ENCODE measurements at regions not wholly inside any gene's neighbourhood (a gene's known extent, or its start where the extent isn't known, plus 50 kb on each side); places are given as distances from the start of the nearest gene placed in this dataset.

DNA sequence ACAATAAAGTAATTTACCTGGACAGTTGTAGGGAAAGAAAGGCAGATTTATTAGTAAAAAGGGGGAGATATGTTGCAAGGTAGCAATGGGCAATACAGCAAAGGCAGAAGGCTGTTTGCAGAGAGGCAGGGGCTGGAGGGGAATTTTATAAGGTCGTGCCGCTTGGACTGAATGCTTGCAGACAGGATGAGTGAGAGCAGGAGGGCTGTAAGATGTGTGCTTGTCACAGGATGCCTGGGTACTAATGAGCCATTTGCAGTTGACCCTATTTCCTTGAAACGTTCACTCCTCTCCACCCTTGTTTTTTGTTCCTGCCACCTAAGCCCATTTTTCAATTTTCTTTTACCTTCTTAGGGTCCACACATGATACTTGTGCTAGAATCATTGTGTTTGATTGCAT is 214.7 kb downstream of the TRAM1L1 start:
- DNase-seq, result no peak

DNA sequence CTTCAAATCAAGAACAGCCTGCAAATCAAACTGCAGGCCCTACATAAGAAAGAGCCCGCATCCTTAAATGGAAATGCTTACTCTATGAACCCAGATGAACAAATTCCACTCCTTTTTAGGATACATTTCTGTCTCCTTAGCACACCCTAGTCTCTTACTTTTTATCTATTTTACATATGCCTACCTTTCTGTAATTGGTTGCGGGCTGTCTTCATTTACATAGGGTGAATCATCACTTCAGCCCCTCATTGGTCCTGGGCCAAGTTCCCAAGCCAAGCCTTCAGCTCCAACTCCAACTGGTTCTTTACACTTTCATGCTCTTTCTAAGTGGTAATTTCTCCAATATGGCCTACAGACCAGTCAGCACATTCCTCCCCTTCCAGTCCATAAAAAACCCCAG is 219.3 kb downstream of the TRAM1L1 start:
- no peak for DNase-seq

DNA sequence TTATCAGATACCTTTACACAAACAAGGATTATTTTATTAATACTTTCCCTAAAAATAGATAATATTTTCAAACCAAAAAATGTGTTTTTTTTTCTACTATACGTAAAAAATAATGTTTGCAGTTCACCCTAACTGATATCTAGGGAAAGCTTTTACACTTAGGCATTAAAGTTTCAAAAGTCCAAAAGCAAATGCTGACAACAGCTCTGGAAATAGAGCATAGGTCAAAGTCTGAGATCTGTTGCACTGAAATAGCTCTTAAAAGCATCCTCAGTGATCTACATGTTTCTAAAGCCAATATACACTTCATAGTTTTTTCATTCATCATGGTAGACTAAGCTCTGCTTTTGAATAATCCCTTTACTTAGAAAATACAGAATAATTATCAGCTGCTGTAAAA is 222.8 kb downstream of the TRAM1L1 start:
- DNase-seq, result no peak

DNA sequence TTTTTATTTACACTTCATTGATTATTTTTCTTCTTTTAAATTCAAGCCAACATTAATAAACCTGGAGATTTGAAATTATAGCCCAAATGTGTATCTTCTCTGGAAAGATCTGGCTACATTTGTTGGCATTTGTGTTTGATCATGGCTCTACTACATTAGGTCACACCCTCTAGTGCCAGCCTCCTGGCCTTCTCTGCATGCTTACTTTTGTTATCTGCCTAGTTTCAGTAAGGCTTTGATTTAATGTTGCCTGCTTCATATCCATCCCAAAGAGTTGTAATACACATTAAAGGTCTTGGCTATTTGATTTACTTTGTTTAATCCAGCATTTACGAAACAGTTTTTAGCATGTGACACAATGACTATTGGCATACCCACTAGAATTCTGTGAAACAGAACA is 224.5 kb downstream of the TRAM1L1 start:
- no peak for DNase-seq

DNA sequence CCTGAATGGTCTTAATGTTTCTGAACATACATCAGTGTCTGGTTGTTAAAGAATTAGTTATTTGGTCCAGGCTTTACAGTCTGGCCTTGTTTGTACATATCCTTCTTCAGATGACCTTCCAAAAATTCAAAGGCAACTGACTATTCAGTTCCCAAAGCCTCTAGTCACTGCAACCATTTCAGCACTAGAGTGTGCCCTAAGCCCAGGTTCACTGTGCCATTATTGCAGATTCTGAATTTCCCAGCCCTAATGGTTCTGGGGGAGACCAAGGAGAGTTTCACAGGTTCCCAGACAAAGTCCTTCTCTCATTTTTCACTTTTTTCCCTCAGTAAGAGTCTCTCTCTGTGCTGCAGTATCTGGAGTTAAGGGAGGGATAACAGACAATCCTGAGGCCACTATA is 235.8 kb downstream of the TRAM1L1 start:
- no peak for DNase-seq

DNA sequence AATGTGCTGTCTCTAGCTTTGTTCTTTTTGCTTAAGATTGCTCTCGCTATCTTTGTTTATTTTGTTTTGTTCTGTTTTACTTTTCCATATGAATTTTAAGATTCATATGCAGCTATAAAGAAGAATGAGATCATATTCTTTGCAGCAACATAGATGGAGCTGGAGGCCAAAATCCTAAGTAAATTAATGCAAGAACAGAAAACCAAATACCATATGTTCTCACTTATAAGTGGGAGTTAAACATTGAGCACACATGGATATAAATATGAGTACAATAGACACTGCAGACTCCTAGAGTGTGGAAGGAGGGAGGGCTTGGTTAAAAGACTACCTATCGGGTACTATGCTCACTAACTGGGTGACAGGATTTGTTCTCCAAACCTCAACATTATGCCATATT is 237.8 kb downstream of the TRAM1L1 start:
- no peak for DNase-seq

DNA sequence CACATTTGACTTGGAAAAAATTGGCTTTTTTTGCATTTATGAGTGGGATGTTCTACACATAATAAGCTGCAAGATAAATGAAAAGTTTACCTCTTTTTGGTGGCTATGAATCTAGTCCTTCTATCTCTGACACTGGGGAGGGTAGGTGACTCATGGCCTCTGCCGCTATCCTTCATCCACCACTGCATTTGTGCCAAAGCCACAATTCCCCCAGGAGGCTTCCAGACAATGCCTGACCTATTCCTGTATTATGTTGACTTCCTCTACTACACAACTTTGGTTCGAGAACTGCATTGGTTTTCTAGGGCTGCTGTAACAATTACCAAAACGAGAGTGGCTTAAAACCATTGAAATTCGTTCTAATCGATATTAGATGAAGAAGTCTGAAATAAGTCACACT is 245.6 kb downstream of the TRAM1L1 start:
- DNase-seq, result no peak

DNA sequence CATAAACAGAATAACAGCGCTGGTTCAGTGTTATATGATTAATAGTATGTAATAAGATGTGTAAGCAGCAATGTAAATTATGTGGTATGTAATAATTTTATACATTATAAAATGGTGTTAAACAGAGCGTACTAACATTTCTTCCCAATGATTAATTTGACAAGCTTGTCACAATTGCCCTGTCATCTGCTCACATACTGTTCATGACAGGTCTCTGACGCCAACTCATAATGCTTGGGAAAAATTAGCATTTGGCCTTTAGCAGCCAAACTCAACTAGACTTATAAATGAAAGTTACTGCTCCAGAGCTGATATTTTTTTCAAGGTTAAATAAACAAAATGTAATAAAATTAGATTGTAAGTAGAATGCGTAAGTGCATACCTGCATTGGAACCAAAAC is 246.8 kb downstream of the TRAM1L1 start:
- DNase-seq, result no peak

DNA sequence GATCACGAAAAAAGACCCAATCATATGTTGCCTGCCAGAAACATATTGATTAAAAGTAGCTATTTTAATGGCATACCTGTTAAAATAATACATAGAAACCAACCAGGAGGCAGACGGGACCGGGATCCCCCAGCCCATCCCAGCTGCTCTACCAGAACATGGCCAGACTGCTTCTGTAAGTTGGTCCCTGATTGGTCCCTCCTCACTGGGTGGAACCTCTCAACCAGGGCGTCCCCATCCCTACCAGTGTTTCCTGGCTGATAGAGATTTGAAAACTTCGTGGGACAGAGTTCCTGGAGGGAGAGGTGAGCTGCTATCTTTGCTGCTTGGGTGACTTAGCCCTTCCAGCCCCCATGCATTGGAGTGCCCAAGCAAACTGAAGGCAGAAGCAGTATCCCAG is 256.2 kb downstream of the TRAM1L1 start:
- no peak for DNase-seq

DNA sequence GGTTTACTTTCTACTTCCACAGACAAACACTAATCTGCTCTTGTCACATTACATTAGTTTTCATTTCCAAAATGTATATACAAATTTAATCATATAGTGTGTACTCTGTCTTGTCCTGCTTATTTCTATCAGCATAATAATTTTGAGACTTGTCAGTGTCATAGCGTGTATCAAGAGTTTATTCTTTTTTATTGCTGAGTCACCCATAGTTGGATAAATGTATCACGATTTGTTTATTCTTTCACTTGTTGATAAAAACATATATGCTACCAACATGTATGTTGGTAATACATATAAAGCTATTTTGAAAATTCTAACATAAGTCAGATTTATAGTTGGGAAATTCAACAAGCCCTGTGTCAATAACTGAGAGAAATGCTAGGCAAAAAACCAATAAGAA is 261.2 kb downstream of the TRAM1L1 start:
- no peak for DNase-seq

DNA sequence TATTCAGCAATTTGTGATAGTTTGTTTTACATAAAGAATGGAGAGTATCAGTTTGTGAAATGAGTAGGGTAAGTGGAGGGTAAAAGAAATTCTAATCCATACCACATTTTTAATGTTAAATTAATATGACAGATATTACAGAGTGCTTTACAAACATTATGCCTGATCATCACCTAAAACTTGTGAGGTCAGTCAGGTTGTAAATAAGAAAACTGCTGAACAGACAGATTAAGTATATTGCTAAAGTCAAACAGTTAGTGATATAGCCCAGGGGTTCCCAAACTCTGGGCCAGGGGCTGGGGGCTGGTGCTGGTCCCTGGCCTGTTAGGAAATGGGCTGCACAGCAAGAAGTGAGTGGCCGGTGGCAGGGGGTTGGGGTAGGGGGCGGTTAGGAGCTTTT is 273.6 kb downstream of the TRAM1L1 start:
- DNase-seq, result no peak

DNA sequence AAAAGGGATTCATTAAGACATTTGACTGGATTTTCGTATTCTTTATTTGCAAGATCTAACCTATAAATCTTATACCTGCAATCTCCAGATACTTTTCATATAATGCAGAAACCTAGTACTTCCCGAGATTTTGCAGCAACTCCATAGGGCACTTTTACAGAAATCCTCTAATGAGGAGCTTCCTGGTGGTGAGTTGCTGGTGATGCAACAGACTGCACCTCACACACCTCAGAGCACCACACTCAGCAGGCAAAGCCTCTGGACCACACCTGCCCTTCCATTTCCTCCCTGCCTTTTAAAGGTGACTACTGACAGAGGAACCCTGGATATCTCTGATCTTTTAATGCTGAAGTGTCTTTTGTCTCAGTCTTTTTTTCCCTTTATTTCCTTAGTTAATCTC is 289.4 kb downstream of the TRAM1L1 start:
- no peak for DNase-seq

DNA sequence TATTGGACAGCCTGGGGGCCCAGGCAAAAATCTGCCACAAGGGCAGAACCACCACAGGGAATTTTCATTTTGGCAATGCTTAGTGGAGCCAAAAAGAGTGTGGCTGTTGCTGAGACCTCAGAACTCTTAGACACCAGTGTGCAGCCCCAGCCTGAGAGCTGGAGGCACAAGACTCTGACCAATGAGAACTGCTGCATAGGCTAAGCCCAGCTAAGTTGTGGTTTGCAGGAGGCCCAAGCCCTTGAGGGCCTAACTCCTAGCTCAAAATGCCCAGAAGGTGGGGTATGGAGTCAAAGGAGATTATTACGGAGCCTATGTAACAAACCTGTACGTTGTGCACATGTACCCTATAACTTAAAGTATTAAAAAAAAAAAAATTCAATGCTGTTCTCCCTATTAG is 296.7 kb downstream of the TRAM1L1 start:
- DNase-seq, result no peak

DNA sequence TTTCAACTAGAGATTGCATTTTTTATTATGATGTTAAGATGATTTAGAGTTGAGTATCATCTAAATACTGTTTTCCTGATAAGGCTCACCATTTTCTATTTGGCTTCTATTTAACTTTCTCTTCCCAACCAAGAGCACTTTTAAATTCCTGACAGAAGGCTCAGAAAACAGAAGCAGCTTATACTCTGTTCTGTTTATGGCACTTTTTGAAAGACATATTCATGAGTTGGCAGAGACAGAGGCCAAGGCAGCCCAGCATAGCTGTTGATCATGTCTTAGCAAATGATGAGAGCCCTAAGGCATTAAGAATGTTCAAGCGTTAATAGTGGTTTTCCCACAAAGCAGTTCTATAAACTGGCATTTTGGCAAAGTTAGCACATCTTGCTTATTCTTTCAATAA is 330.3 kb downstream of the TRAM1L1 start:
- DNase-seq, result no peak

DNA sequence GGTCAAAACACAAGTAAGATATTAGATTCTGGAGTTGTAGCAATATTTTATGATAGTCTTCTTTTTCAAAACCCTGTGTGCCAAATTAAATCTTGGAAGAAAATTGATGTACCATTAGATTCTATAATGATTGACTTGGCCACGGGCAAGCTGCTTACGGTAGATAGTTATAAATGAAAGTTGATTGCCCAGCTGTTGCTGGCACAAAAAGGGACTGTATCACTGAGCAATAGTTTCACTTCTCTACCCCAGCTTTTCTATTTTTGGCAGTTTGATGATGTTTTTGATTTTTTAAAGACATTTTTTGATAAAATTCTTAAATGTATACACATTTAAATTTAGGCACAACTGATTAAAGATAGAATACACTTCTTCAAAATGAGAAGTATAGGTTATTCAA is 333.3 kb downstream of the TRAM1L1 start:
- no peak for DNase-seq

DNA sequence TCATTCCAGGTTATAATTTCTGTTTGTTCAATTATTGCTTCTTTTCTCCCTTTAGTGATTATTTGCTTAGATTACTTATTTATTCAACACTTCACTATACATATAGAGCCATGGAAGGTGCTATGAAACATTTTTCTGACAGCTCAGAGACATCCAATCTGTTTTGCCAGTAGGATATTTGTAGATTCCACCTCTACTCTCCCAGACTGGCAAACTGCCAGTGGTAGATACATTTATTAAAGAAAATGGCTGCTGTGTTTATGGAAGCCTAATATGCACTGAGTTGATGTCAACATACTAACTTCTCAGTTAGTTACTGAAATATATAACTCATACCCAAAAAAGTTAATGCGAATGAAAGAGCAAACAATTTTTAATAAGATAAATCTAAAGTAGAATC is 348.6 kb downstream of the TRAM1L1 start:
- no peak for DNase-seq

DNA sequence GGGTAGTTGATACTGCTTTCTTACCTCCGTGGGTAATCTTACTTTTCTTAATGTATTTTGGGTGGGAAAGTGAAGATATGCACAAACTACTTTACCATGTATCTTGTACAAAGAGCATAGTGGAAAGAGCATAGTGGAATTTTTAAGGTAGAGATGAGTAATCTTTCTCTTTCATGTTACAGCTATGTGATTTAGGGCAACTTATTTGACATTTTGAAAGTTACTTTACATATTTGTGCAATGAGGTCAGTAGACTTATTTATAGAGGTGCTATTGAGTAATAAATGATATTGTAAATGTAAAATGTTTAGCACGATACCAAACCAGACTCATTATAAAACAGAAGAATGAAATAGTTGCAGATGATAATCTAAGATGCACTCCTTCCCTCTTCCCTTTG is 351.2 kb downstream of the TRAM1L1 start:
- no peak for DNase-seq

DNA sequence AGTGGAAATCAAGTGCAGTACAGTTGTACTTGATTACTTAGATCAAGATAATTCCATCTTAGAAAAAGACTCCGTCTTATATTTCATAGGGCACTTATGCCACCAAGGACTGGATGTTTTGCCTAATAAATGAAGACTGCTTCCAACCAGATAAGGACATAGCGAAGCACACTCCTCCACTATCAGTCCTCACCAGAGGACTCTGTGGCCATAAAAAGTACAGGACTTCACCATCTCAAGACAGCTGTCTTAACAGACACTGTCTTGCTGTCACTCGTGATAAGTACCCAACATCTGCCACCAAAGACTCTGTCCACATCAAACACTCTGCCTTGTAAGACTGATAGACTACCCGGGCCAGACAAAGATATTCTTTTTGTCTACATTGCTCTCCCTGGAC is 352.0 kb downstream of the TRAM1L1 start:
- DNase-seq, result peak; percentile 91

DNA sequence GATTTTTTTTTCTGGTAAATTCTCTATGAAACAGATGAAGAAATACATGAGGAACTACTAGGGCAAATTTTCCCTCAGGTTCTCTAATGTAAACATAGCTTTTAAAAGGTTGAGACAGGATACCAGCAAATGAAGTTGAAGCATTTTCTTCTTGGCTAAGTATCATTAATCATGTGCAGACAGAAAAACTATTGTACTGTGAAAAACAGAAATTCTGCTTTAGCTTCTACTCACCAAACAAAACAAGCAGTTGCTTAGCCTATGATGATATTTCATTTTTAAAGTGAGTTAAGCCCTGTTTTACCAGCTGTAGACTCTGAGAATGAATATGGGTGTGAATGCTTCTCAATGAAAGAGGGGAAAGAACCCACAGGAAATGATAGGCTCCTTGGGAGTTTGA is 358.9 kb downstream of the TRAM1L1 start:
- no peak for DNase-seq

DNA sequence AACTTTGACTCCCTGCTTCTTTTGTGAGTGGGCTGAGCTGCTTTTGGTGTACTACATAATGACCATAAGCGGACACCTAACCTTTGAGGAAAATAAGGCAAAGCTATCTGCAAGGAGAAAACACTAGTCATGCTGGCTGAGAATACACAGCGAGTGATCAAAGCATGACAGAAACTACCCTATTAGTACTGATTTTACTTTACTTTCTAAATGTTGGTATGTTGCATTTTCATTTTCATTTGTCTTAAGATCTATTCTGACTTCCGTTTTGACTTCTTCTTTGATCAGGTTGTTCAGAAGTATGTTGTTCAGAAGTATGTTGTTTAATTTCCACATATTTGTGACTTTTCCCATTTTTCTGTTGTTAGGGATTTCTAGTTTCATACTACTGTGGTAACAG is 361.1 kb downstream of the TRAM1L1 start:
- no peak for DNase-seq

DNA sequence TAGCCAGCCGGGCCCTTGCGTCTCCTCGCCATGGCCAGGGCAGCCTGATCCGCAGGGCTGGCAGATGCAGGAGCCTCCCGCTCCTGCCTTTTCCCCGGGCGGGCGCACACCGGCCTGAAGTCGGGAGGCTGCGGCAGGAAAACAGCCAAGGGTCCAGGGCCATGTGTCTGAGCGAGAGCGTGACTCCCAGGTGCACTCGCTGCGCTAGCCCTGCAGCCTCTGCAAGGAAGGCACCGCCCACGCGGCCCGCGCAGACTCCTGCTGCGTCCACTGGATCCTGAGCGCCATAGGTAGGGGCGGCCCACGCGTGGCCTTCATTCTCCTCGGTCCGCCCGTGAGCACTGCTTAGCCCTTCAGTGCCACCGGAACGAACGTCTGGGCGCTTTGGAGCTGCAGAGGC is 379.9 kb downstream of the TRAM1L1 start:
- no peak for DNase-seq

DNA sequence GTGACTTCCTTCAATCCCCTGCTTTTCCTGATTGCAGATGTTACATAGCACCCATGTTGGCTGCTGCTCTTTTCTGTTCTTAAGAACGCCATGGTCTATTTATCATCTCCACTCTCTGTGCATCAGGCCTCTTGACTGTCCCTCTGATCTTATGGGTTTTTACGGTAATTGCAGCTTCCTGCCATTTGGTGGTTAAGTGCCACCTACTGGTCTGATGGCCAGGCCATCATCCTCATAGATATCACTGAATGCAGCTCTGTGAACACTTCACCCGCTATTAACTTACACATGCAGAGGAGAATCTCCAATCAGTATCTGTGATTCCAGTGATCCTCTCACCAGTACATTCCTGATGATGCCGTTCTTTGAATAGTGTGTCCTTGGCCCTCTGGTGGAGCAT is 382.4 kb downstream of the TRAM1L1 start:
- DNase-seq, result peak; percentile 1

DNA sequence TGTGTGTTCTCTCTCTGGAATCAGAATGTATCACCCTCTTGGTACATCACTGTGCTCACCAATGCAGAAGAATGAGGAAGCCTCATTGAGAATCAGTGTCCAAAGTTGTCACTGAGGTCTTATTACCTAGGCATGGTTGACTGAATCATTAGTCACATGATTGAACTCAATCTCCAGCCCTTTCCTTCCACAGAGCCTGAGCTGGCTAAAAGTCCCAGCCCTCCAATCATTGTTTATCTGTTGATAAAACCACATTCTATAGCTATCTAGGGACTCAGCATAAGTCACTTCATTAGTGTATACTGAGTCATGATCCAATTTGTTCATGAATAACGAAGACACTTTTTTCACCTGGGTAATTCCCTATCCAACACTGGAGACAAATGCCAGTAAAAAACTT is 396.8 kb downstream of the TRAM1L1 start:
- no peak for DNase-seq

DNA sequence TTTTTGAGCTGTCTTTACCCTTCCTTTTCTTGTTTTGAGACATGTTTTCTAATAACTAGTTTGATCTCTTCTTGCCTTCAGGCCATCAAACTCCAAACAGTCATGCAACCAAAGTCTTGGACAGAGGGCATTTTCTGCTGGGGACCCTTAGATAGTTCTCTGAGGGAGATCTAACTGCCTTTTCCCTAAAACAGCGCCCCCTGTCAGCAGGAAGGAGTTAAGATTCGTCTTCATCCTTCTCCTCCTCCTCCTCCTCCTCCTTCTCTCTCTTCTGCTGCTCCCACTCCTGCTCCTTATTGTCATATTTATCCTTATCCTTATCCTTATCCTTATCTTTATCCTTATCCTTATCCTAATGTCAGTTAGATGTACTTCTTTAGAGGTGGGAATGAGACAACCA is 417.2 kb downstream of the TRAM1L1 start:
- no peak for DNase-seq

DNA sequence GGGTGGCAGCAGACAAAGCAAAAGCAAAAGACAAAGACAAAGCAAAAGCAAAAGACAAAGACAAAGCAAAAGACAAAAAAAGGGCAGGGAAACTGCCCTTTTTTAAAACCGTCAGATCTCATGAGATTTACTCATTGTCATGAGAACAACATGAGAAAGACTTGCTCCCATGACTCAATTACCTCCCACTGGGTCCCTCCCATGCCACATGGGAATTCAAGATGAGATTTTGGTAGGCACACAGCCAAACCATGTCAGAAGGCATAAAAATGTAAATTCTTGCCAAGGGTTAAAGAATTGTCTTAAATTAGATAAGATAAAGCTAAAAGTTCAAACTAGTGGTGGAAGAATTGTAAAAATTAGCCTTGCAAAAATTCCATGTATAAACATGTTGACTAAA is 419.7 kb downstream of the TRAM1L1 start:
- DNase-seq, result no peak

DNA sequence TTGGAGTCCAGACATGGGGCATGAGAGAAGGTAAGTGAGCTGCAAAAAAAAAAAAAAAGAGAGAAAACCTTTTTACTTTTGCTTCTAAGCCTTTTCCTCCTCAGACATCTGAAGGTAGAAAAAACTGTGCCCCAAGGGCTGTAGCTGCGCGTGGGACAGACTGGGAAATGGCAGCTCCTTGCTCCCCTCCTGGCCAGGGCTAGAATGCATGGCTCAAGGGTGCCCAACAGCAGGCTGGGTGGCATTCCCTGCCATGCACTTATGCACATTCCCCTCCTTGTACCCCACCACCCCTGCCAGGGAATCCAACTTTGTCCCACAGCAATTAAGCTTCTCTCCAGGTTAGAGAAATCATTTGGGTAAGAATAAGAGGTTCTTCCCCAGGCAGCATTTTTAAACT is 421.2 kb downstream of the TRAM1L1 start:
- DNase-seq, result no peak
